ENCODE measurements at regions not wholly inside any gene's neighbourhood (a gene's known extent, or its start where the extent isn't known, plus 50 kb on each side); places are given as distances from the start of the nearest gene placed in this dataset.
A peak's percentile ranks its signal among the peaks of the same experiment; 100 is the strongest.

DNA sequence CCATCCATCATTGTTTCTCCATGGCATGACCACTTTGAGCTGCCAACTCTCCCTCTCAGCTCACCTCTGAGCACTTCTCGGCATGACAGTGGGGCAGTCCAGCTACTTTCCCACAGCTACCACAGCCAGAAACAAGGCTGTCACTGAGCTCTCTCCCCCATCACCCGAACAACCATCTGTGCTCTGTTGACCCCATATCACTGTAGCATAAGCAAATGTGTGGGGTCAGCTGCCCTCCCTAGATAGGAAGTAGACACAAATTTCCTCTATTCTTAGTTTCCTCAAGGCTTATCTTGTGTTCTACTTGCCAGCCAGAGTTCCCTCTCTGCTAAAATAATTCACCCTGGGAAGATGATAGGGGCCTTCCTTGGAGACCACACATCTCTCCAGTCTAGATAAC is 82.6 kb upstream of the FUT8 start:
- no peak for DNase-seq

DNA sequence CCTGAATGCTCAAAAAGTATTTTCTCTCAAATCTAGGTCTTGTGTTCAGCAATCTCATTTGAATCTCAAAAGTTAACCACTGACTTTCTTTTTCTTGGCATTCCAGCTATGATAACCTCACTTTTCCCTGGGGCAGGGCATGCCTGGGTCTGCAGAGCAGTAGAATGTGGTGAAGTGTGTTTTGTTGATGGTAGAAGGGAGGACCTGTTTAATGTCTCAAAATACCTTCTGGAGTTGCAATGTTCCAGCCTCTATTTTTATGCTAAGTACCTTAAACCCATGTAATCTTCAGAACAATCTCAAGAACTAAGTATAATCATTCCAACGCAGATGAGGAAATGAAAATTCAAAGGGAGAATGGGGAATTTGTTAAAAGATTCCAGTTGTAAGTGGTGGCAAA is 82.1 kb upstream of the FUT8 start:
- DNase-seq, result no peak

GRCh38 chr14:65331652-65332051 is 80.9 kb upstream of the FUT8 start:
- DNase-seq, result no peak

- DNase-seq, result no peak
These were observed 80.2 kb upstream of the FUT8 start for GRCh38 chr14:65332141-65332871.

DNA sequence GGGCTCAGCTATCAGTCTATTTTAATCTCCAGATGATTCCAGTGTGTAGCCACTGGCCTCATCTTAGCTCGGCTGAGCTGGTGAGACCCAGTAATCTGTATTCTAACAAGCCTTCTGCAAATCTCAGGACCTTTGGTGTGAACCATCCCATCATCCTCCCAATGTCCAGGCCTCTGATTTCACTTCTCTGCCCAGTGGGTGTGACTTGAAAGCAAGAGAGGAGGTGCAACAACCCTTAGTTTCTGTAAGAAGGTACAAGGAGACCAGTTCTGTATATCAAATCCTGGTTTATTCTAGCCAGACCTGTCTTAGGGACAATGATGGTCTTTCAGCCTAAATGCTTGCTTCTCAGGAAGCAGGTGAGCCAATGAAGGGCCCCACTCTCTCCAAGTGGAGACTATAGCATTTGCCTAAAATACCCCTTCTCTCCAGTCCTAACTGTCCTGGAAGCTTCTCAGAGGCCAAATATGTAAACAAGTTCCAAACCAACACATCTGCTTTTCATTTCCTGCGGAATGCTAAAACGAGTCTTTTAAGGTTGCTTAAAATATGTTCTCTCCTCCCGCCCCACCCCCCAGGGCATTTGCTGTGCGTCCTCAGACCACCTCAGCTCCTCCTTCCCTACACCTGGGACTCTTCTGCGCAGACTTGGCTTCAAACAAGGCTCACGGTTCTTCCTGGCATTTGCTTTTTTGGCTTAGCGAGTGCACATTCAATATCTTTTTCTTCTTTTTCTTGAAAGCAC is 78.4 kb upstream of the FUT8 start:
- DNase-seq, result no peak

DNA sequence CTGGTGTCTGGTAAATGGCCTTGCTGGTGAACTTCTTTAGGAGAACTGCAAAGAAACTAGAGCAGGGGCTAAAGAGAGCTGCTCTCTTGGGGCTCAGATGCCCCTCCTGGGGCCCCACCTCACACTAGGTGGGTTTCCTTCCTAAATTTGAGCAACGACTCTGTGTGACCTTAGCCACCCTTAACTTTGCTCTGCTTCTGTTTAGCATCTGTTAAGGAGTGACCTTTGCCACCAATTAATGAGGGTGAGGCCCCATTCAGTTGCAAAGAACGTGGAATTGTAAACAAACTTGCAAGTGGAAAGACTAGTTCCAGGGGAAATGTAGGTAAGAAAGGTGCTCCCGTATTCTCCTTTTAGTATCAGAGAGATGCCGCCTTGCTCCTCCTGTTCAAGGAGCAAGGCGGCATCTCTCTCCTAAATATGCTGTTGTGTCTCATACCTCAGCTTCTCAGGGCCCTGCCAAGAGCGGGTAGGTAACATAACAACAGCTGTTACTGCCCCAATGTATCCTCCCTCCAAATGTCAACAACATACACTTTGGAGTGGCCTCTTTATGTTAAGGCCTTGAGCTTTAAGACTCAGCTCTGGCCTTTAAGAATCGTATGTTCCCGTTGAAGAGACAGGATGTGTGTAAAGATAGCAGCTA is 77.6 kb upstream of the FUT8 start:
- DNase-seq, result no peak

- no peak for DNase-seq
These were observed 77.1 kb upstream of the FUT8 start for GRCh38 chr14:65335411-65335947.

GRCh38 chr14:65336191-65336591 is 76.3 kb upstream of the FUT8 start:
- DNase-seq, result peak; percentile 72

DNA sequence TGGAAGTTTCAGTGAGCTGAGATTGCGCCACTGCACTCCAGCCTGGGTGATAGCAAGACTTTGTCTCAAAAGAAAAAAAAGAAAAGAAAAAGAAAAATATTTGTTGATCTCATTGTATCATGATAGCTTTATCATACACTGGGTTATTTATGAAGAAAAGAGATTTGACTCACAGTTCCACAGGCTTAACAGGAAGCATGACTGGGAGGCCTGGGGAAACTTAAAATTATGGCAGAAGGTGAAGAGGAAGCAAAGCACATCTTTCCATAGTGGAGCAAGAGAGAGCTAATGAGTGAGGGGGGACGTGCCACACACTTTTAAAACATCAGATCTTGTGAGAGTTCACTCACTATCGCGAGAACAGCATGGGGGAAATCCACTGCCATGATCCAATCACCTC is 72.7 kb upstream of the FUT8 start:
- peak; percentile 12 for DNase-seq

DNA sequence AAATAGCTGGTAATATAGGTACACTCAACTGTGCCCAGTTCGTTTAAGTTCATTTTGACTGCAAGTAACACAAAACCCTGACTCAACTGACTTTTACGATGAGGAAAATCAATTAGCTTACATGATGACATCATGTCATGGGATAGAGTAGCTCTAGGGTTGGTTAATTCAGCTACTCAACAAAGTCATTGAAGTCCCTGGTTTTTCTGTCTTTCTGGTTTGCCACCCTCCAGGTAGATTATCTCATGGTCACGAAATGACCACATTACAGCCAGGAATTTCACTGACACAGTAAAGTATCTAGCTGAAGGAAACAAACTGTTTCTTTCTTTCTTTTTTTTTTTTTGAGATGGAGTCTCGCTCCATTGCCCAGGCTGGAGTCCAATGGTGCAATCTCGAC is 68.5 kb upstream of the FUT8 start:
- no peak for DNase-seq

GRCh38 chr14:65345266-65345665 is 67.3 kb upstream of the FUT8 start:
- no peak for DNase-seq

- no peak for DNase-seq
These were observed 66.1 kb upstream of the FUT8 start for GRCh38 chr14:65346474-65346873.

DNA sequence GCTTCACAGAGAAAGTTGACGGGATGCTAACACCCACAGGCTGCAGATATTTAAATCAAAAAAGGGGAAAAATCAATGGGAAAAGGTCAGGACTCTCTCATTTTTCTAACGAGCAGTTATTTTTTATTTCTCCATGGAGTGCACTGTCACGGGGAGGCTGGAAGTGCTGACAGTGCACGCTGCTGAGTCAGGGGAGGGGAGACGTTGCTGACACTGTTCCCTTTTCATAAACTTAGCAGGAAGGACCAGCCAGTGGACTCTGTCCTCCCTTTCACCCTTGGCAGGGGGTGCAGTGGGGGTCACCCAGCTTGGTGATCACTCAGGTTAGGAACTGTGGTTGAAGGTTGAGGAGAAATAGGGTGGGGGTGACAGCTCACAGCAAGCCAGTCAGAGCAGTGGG is 65.6 kb upstream of the FUT8 start:
- no peak for DNase-seq

DNA sequence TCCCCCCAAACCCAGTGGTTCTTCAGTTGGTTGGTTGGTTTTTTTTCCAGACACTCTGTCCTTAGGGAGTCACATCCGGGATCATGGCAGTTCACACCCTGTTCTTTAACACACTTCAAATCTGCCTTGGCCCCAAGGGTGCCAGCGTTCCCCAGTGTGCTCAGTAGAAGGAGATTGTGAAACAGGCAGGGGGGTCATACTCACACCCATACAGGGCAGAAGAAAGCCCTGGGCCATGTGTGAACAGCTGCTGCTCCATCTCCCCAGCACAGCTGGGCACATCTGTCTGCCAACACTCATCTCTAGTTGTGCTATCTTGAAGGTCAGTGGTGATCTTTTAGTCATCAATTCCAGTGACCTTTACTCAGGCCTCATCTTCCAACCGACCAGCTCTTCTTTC is 64.4 kb upstream of the FUT8 start:
- no peak for DNase-seq

DNA sequence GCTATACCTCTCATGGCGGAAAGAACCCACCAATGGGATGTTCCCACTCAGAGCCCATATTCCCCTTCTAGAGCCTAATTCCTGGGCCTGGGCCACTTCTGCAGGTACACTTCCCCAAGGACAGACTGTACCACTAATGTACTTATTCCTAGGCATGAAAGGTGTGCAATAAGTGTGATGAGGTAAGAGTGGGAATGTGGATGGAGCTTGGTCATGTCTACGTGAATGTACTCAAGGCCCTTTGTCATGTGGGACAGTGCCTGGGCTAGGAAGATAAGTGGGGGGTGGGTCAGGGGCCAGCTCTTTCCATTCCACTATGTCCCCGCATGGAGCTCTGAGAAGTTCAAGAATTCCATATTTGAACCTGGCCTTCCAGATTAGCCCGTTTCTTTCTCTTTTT is 63.4 kb upstream of the FUT8 start:
- DNase-seq, result no peak

GRCh38 chr14:65351493-65352194 is 60.9 kb upstream of the FUT8 start:
- DNase-seq, result no peak

GRCh38 chr14:65352964-65353530 is 59.5 kb upstream of the FUT8 start:
- DNase-seq, result peak; percentile 37

- no peak for DNase-seq
These were observed 58.4 kb upstream of the FUT8 start for GRCh38 chr14:65354131-65354530.

DNA sequence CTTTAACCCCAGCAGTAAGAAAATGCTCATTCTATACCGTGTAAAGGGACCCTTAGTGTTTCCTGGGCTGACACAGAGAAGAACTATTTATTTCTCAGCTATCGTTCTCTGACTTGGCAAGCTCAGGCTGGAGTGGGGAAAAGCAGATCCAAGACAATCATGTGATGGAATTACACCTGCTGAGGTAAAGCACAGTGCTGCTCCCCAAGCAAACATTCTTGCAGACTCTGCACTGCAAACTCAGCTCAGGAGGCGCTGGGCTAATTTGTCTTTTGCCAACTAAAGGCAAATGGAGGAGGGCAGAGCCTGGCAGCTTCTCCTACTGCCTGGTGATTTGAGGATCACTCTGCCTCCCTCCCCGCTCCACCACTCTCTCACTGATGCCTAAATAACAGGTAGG is 57.8 kb upstream of the FUT8 start:
- no peak for DNase-seq

DNA sequence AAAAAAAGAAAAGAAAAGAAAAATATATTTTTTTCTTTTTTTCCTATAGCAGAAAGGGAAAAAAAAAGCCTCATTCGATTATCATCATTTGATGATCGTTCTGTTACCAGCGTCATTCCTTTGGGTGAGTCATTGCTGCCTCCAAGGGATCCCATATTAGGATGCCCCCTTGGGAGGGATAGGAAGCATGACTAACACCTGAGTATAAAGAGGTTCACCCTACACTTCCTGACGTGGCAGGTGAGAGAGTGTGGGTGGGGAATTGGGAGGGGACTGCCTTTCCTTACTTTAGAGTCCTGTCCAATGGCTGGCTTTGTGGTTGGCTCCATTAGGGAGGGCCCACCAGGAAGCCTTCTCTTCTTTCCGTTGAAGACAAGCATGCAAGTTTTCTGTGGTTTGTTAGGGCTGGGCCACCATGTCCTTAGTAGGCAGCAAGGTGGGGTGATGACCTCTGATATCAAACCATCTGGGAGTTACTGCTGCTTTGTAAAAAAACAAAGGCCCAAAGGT is 56.1 kb upstream of the FUT8 start:
- peak; percentile 64 for DNase-seq

- no peak for DNase-seq
These were observed 55.4 kb upstream of the FUT8 start for GRCh38 chr14:65357113-65357512.

DNA sequence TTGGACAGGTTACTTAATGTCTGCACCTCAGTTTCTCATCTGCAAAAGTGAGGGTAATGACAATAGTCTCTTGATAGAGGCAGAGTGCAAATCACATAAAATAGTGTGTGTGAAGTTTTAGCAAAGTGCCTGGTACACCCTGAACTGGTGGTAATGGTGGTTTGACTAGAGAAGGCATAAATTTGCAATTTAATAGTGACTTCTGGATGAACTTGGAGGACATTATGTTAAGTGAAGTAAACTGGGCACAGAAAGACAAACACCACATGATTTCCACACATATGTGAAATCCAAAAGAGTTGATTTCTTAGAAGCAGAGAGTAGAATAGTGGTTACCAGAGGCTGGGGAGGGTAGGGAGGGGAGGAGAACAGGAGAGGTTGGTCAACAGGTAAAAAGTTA is 54.8 kb upstream of the FUT8 start:
- no peak for DNase-seq

GRCh38 chr14:65359503-65359902 is 53.0 kb upstream of the FUT8 start:
- no peak for DNase-seq
